ENCODE measurements at regions not wholly inside any gene's neighbourhood (a gene's known extent, or its start where the extent isn't known, plus 50 kb on each side); places are given as distances from the start of the nearest gene placed in this dataset.

- no peak overlapping the region for H3K27ac ChIP-seq
- no peak for ATAC-seq
- H3K4me1 ChIP-seq, result no peaks in the 10 kb centered on the region
- no peak overlapping the region for H3K4me3 ChIP-seq
- WGBS, 2 donors, result 51 to 58% methylated on average over 4 of the region's 4 CpGs
- intact Hi-C loops (cut with DNase I), result no loop called here
- no peaks in the 10 kb centered on the region for H3K9me3 ChIP-seq
- no peak for TF ChIP-seq CTCF (IDR thresholded peaks at IDR 0.05)
- H3K27me3 ChIP-seq, result peaks cover 0 to 37% (median 21%) of the 10 kb centered on the region in 7 donors
- no peak for DNase-seq
- no peaks in the 10 kb centered on the region for H3K36me3 ChIP-seq
Observed at GRCh38 chr12:108009442-108010070, 119.5 kb upstream of the WSCD2 start.

- intact Hi-C loops (cut with DNase I), result no loop called here
- Histone ChIP-seq H3K4me3 (no peak overlapping the region), H3K9me3 (no peaks in the 10 kb centered on the region), H3K27ac (no peak overlapping the region), H3K4me1 (no peaks in the 10 kb centered on the region), H3K36me3 (no peaks in the 10 kb centered on the region), H3K27me3 (peaks cover 0 to 42% (median 16%) of the 10 kb centered on the region in 7 donors)
- ATAC-seq (no peak), DNase-seq (no peak)
- no peak for TF ChIP-seq CTCF (IDR thresholded peaks at IDR 0.05)
- WGBS, 2 donors, result 85 to 89% methylated on average over 4 of the region's 4 CpGs
Observed at GRCh38 chr12:108016022-108016564, 113.0 kb upstream of the WSCD2 start.

GRCh38 chr12:108017472-108018057, 111.5 kb upstream of the WSCD2 start:
- Histone ChIP-seq H3K27me3 (peaks cover 0 to 42% (median 16%) of the 10 kb centered on the region in 7 donors), H3K36me3 (no peaks in the 10 kb centered on the region), H3K4me3 (no peak overlapping the region), H3K4me1 (no peaks in the 10 kb centered on the region), H3K9me3 (no peaks in the 10 kb centered on the region), H3K27ac (no peak overlapping the region)
- intact Hi-C loops (cut with DNase I), result no loop called here
- TF ChIP-seq CTCF (IDR thresholded peaks at IDR 0.05), result no peak
- DNase-seq (no peak), ATAC-seq (no peak)
- 58 to 68% methylated on average over 3 of the region's 3 CpGs for WGBS, 2 donors

- H3K4me3 ChIP-seq, result no peak overlapping the region
- intact Hi-C loops (cut with DNase I), result no loop called here
- peaks cover 0 to 26% (median 16%) of the 10 kb centered on the region in 7 donors for H3K27me3 ChIP-seq
- TF ChIP-seq CTCF (IDR thresholded peaks at IDR 0.05), result no peak
- DNase-seq (no peak), ATAC-seq (no peak)
- H3K36me3 ChIP-seq, result no peaks in the 10 kb centered on the region
- H3K4me1 ChIP-seq, result no peaks in the 10 kb centered on the region
- 58 to 63% methylated on average over 2 of the region's 2 CpGs for WGBS, 2 donors
- H3K9me3 ChIP-seq, result no peaks in the 10 kb centered on the region
- H3K27ac ChIP-seq, result no peak overlapping the region
Observed at GRCh38 chr12:108019862-108020261, 109.2 kb upstream of the WSCD2 start.

Measured in heart right ventricle (tissue), 16 donors.